ENCODE measurements at regions not wholly inside any gene's neighbourhood (a gene's known extent, or its start where the extent isn't known, plus 50 kb on each side); places are given as distances from the start of the nearest gene placed in this dataset.
A peak's percentile ranks its signal among the peaks of the same experiment; 100 is the strongest.

- TF ChIP-seq ZBTB44 (CRISPR knock-in tag; IDR thresholded peaks at IDR 0.05) (no peak), ATF7-NPFF (CRISPR knock-in tag; IDR thresholded peaks at IDR 0.05; ENCODE audit: low read depth) (peak; percentile 57; the same call in 1 of the 2 replicates), ZNF17 (CRISPR knock-in tag; IDR thresholded peaks at IDR 0.05) (no peak), ZNF329 (CRISPR knock-in tag; IDR thresholded peaks at IDR 0.05; ENCODE audit: low read depth) (no peak), TP53 (CRISPR knock-in tag; conservative IDR thresholded peaks at IDR 0.05) (no peak), GTF3A (CRISPR knock-in tag; conservative IDR thresholded peaks at IDR 0.05) (no peak), JARID2 (CRISPR knock-in tag; IDR thresholded peaks at IDR 0.05; ENCODE audit: insufficient replicate concordance) (no peak), MAFK (conservative IDR thresholded peaks at IDR 0.05 in 1 of 2, IDR thresholded peaks at IDR 0.05 in 1 of 2; ENCODE audit: low read length in 2 of 2) (peak in 1 of 2 experiments; percentile 29; a peak in 2 of 4 replicates), MLX (CRISPR knock-in tag; IDR thresholded peaks at IDR 0.05) (peak; percentile 42; the same call in 1 of the 2 replicates), MEIS1 (CRISPR knock-in tag; IDR thresholded peaks at IDR 0.05; ENCODE audit: borderline replicate concordance) (peak; percentile 51; the same call in 1 of the 2 replicates), ARID3A (IDR thresholded peaks at IDR 0.05; ENCODE audit: low read depth, low read length) (peak; percentile 88), ZSCAN20 (CRISPR knock-in tag; IDR thresholded peaks at IDR 0.05; ENCODE audit: borderline replicate concordance) (no peak), FOSL2 (CRISPR knock-in tag; IDR thresholded peaks at IDR 0.05) (peak; percentile 83), YEATS4 (CRISPR knock-in tag; IDR thresholded peaks at IDR 0.05; ENCODE audit: borderline replicate concordance) (no peak), ZNF543 (CRISPR knock-in tag; IDR thresholded peaks at IDR 0.05) (no peak), PHF8 (CRISPR knock-in tag; IDR thresholded peaks at IDR 0.05) (no peak), GLMP (CRISPR knock-in tag; IDR thresholded peaks at IDR 0.05; ENCODE audit: borderline replicate concordance) (no peak), SMAD3 (CRISPR knock-in tag; IDR thresholded peaks at IDR 0.05) (peak; percentile 94), ATF4 (CRISPR knock-in tag; IDR thresholded peaks at IDR 0.05) (peak in 1 of 2 experiments; percentile 70; a peak in 2 of 4 replicates), GFI1 (CRISPR knock-in tag; IDR thresholded peaks at IDR 0.05; ENCODE audit: borderline replicate concordance) (peak; percentile 77), ZNF264 (CRISPR knock-in tag; IDR thresholded peaks at IDR 0.05) (no peak), ZNF691 (CRISPR knock-in tag; IDR thresholded peaks at IDR 0.05; ENCODE audit: borderline replicate concordance, low read depth) (peak; percentile 30; the same call in 1 of the 2 replicates), NFATC3 (CRISPR knock-in tag; IDR thresholded peaks at IDR 0.05) (no peak), ZNF615 (CRISPR knock-in tag; IDR thresholded peaks at IDR 0.05; ENCODE audit: borderline replicate concordance) (no peak), NFYC (CRISPR knock-in tag; IDR thresholded peaks at IDR 0.05) (no peak)
These were observed 568.1 kb upstream of the LRRN3 start (continued) for GRCh38 chr7:110522761-110523200.
